B cell (primary cell): ENCODE measurements at regions not wholly inside any gene's neighbourhood (a gene's known extent, or its start where the extent isn't known, plus 50 kb on each side); places are given as distances from the start of the nearest gene placed in this dataset.

Experiments
- EZH2 ChIP-seq: IDR thresholded peaks from 2 replicates; pipeline ENCODE4 v1.6.1; 2012; ENCODE audit warnings: borderline replicate concordance, low read depth, mild to moderate bottlenecking, moderate library complexity, low read length; ENCODE audit not compliant: insufficient read depth, poor library complexity, severe bottlenecking
- TF ChIP-seq, protein P1 (sequence below): fragments of 200-600 bp; IDR thresholded peaks from one replicate; pipeline ENCODE4 v1.8.0; 2022; ENCODE audit warnings: antibody characterized with exemption, mild to moderate bottlenecking

DNA sequence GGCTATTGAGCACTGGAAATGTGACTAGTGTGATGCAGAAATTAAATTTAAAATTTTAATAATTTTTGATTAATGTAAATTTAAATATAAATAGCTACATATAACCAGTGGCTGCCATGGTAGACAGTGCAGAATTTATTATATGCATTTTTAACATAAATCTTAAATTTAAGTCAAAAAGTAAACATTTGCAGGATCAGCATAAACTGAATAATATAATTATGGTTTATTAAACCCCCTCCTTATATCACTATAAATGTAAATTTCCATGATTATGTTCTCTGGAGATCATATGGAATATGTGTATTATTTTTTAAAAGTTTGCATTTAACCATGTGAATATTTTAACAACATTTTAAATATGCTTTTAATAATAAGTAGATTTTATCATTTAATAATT lies 155.8 kb downstream of the TEX13C start:
- TF ChIP-seq, protein P1, sequence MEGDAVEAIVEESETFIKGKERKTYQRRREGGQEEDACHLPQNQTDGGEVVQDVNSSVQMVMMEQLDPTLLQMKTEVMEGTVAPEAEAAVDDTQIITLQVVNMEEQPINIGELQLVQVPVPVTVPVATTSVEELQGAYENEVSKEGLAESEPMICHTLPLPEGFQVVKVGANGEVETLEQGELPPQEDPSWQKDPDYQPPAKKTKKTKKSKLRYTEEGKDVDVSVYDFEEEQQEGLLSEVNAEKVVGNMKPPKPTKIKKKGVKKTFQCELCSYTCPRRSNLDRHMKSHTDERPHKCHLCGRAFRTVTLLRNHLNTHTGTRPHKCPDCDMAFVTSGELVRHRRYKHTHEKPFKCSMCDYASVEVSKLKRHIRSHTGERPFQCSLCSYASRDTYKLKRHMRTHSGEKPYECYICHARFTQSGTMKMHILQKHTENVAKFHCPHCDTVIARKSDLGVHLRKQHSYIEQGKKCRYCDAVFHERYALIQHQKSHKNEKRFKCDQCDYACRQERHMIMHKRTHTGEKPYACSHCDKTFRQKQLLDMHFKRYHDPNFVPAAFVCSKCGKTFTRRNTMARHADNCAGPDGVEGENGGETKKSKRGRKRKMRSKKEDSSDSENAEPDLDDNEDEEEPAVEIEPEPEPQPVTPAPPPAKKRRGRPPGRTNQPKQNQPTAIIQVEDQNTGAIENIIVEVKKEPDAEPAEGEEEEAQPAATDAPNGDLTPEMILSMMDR: no peak
- no peak for TF ChIP-seq EZH2
